K562 (cell line): ENCODE measurements at regions not wholly inside any gene's neighbourhood (a gene's known extent, or its start where the extent isn't known, plus 50 kb on each side); places are given as distances from the start of the nearest gene placed in this dataset.

Experiments
- ATAC-seq: fragments of 200-7000 bp; cut with Tn5 transposase; 3 replicates; pipeline ENCODE4 v1.9.1; 2020; ENCODE audit warnings: moderate library complexity
- BruUV-seq: library from RNA; stranded (reverse); fragments of 400-500 nt; replicated peaks from 2 replicates; lab custom pipeline; 2021; lab: Mats Ljungman, UMichigan
- CTCF ChIA-PET: fragments of 300-600 bp; formaldehyde crosslinking; extraction: SDS; loops from one replicate; lab custom pipeline; 2021; ENCODE audit warnings: low intra/inter-chr PET ratio; lab: Yijun Ruan, JAX
- POLR2A ChIA-PET: fragments of 300-600, 350-650 bp; sonication (Branson Sonifier 250); formaldehyde crosslinking; extraction: SDS; loops from one replicate; lab custom pipeline; 2021; ENCODE audit warnings: antibody characterized with exemption, inconsistent platforms; lab: Yijun Ruan, JAX
- DNase-seq, 4 experiments: peaks; one replicate each; pipeline versions ENCODE4 v3.0.0 to v3.0.0-alpha.2; 2011 to 2018; ENCODE audit warnings: low spot score in 3 of 4, mixed read lengths in 3 of 4; ENCODE audit errors: extremely low read depth in 1 of 4
- FAIRE-seq: peaks from 2 replicates; lab custom pipeline; 2011; peaks lifted over from hg19 to GRCh38; lab: Jason Lieb, UNC
- H2AFZ ChIP-seq: 2 replicates; pipeline ENCODE4 v1.6.0; 2011; ENCODE audit warnings: low read depth, low read length, control low read depth, inconsistent platforms
- H3K27ac ChIP-seq: fragments of 200-600 bp; 3 replicates; pipeline ENCODE4 v1.8.0; 2011; ENCODE audit warnings: low read depth, mild to moderate bottlenecking, control low read depth, inconsistent platforms, low read length, moderate library complexity, mixed read lengths; ENCODE audit errors: extremely low read depth
- H3K27me3 ChIP-seq, 2 experiments: fragments of 300-600 bp in 1 of 2; 2 replicates in 1 of 2; 3 replicates in 1 of 2; pipeline versions ENCODE4 v1.6.0 to v1.8.0; 2011; ENCODE audit warnings: inconsistent platforms in 2 of 2, low read length in 2 of 2, mild to moderate bottlenecking in 1 of 2, mixed read lengths in 1 of 2, moderate library complexity in 1 of 2; ENCODE audit not compliant: control insufficient read depth in 2 of 2, insufficient read depth in 2 of 2
- H3K36me3 ChIP-seq: fragments of 300-600 bp; 3 replicates; pipeline ENCODE4 v1.8.0; 2011; ENCODE audit warnings: mild to moderate bottlenecking, low read length, inconsistent platforms; ENCODE audit not compliant: control insufficient read depth, insufficient read depth
- H3K4me1 ChIP-seq, 2 experiments: fragments of 200-600 bp in 1 of 2; replicated peaks in 1 of 2; 2 replicates in 1 of 2; 3 replicates in 1 of 2; pipeline versions ENCODE4 v1.5.1 to v1.8.0; 2011; ENCODE audit warnings: inconsistent platforms in 2 of 2, low read length in 2 of 2, mild to moderate bottlenecking in 1 of 2, mixed read lengths in 1 of 2, moderate library complexity in 1 of 2; ENCODE audit not compliant: control insufficient read depth in 2 of 2, insufficient read depth in 2 of 2
- H3K4me2 ChIP-seq: 2 replicates; pipeline ENCODE4 v1.6.1; 2011; ENCODE audit warnings: low read length, control low read depth, inconsistent platforms, mixed read lengths; ENCODE audit not compliant: insufficient read depth
- H3K4me3 ChIP-seq: fragments of 200-600 bp; sonication (generic), shearing (Covaris generic); 2 replicates; pipeline ENCODE4 v1.5.1; 2016; ENCODE audit warnings: control low read depth, inconsistent platforms
- H3K79me2 ChIP-seq: fragments of 200-600 bp; 3 replicates; pipeline ENCODE4 v1.8.0; 2011; ENCODE audit warnings: low read length, inconsistent platforms; ENCODE audit not compliant: control insufficient read depth, insufficient read depth
- H3K9ac ChIP-seq, 2 experiments: 2 replicates each; pipeline versions ENCODE4 v1.6.0 to v1.6.1; 2011; ENCODE audit warnings: low read depth in 2 of 2, low read length in 2 of 2, control low read depth in 1 of 2, inconsistent platforms in 1 of 2, mild to moderate bottlenecking in 1 of 2, mixed read lengths in 1 of 2; ENCODE audit not compliant: insufficient read depth in 1 of 2
- H3K9me1 ChIP-seq: one replicate; pipeline ENCODE4 v1.6.0; 2011; ENCODE audit warnings: inconsistent platforms, mild to moderate bottlenecking, low read length, moderate library complexity; ENCODE audit not compliant: control insufficient read depth, insufficient read depth
- H3K9me3 ChIP-seq: replicated peaks from 2 replicates; pipeline ENCODE4 v1.5.1; 2011; ENCODE audit warnings: low read depth, low read length, inconsistent platforms; ENCODE audit not compliant: control insufficient read depth, insufficient read depth
- H4K20me1 ChIP-seq: replicated peaks from 2 replicates; pipeline ENCODE4 v1.6.1; 2011; ENCODE audit warnings: low read length, inconsistent platforms, mixed read lengths; ENCODE audit not compliant: control insufficient read depth, insufficient read depth
- CBX5 ChIP-seq: IDR thresholded peaks from 2 replicates; pipeline ENCODE4 v1.6.1; 2014; ENCODE audit warnings: low read depth, borderline replicate concordance
- HDAC3 ChIP-seq: fragments of 450-650 bp; IDR thresholded peaks from 2 replicates; pipeline ENCODE4 v1.6.1; 2018; ENCODE audit warnings: borderline replicate concordance, mild to moderate bottlenecking, moderate library complexity; ENCODE audit not compliant: partially characterized antibody
- HDGF ChIP-seq: fragments of 450-650 bp; IDR thresholded peaks from 2 replicates; pipeline ENCODE4 v1.6.1; 2016
- MEF2A ChIP-seq: IDR thresholded peaks from 2 replicates; pipeline ENCODE4 v1.6.1; 2011; ENCODE audit warnings: low read depth, mild to moderate bottlenecking, low read length, moderate library complexity; ENCODE audit not compliant: control insufficient read depth
- SAP30 ChIP-seq: fragments of 200-600 bp; sonication (generic); IDR thresholded peaks from 2 replicates; pipeline ENCODE4 v1.6.1; 2012; ENCODE audit warnings: borderline replicate concordance, low read depth, mild to moderate bottlenecking, moderate library complexity, low read length, control low read depth, inconsistent platforms; ENCODE audit not compliant: insufficient read depth, poor library complexity, severe bottlenecking
- SRF ChIP-seq, 2 experiments: fragments of 250-450, 450-650 bp in 1 of 2; sonication (Bioruptor Pico) in 1 of 2; sonication (generic) in 1 of 2; formaldehyde crosslinking; IDR thresholded peaks; 2 replicates each; pipeline versions ENCODE4 v1.5.0 to v1.5.1; 2020 to 2022; ENCODE audit warnings: mild to moderate bottlenecking in 1 of 2, missing genetic modification reagents in 1 of 2
- ZNF655 ChIP-seq: fragments of 250-450 bp; sonication (Bioruptor Pico); IDR thresholded peaks from 2 replicates; pipeline ENCODE4 v1.5.0; 2021
- ZNF76 ChIP-seq: fragments of 250-450 bp; sonication (Bioruptor Pico); IDR thresholded peaks from 2 replicates; pipeline ENCODE4 v1.4.0; 2020; ENCODE audit warnings: mild to moderate bottlenecking, moderate library complexity, borderline replicate concordance
- ZNF785 ChIP-seq: fragments of 250-450 bp; sonication (Bioruptor Pico); IDR thresholded peaks from 2 replicates; pipeline ENCODE4 v1.4.0; 2020; ENCODE audit warnings: mild to moderate bottlenecking
- WGBS: fragments of 100-300 bp; shearing (Covaris generic); methylation state at CpG from one replicate; pipeline ENCODE4 v1.1.6; 2016; ENCODE audit warnings: low coverage, mixed read lengths; ENCODE audit not compliant: insufficient coverage; ENCODE audit errors: missing lambda C conversion rate; 5-methylcytosine and 5-hydroxymethylcytosine counted together
- in situ Hi-C: fragments of 300-500 bp; cut with MboI; formaldehyde crosslinking; loops from 4 replicates; pipeline ENCODE4 v1.15.0; 2018; ENCODE audit warnings: inconsistent platforms, mixed read lengths
- intact Hi-C: fragments of 100-400 bp; cut with micrococcal nuclease; formaldehyde crosslinking; loops from 2 replicates; pipeline ENCODE4 v1.14.2; 2022

GRCh38 chr3:71881732-71882131 is 96.8 kb upstream of the PROK2 start (continued):
- no peak for TF ChIP-seq ZNF655 (CRISPR knock-in tag)

DNA sequence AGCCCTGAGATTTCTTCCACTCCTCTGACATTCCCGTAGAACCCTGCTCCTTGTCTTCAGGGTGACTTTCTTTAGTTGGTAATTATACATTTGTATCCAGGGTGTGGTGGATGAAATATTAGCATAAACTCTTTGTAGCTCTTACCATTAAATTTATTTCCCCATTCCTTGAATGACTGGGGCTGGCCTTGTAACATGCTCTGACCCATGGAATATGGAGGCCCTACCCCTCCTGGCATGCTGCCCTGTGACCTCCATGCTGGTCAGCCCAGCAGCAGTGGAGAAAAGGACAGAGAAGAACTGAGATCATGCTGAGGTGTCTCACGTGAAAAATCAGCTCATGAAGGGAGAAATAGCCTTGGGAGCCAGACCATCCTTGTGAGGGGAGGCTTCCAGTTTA is 96.1 kb upstream of the PROK2 start:
- no peak for FAIRE-seq
- intact Hi-C loops (no loop called here), in situ Hi-C loops (no loop called here)
- Histone ChIP-seq H3K9ac (no peak overlapping the region), H3K4me2 (no peak overlapping the region), H3K36me3 (no peaks in the 10 kb centered on the region), H3K27me3 (peaks cover 0 to 2% of the 10 kb centered on the region in 2 experiments; a peak in 2 of 5 replicates), H3K79me2 (no peaks in the 10 kb centered on the region), H3K27ac (no peak overlapping the region), H2AFZ (no peak overlapping the region), H4K20me1 (no peaks in the 10 kb centered on the region), H3K4me3 (no peak overlapping the region), H3K9me1 (no peaks in the 10 kb centered on the region), H3K4me1 (no peaks in the 10 kb centered on the region), H3K9me3 (no peaks in the 10 kb centered on the region)
- ChIA-PET CTCF (no interaction called here), POLR2A (interaction anchor here (0.6 to 1.0 kb wide), 2 partner anchors 9 to 10 kb away, joined by 3 read pairs; no protein-coding TSS in a partner anchor)
- WGBS, result 6% methylated on average over 2 of the region's 2 CpGs
- BruUV-seq, result no TSS peak
- TF ChIP-seq SRF (CRISPR knock-in tag; IDR thresholded peaks at IDR 0.05), result no peak
- no peak for TF ChIP-seq HDGF
- no peak for TF ChIP-seq SAP30
- TF ChIP-seq CBX5, result no peak
- no peak for TF ChIP-seq HDAC3
- TF ChIP-seq MEF2A, result no peak
- TF ChIP-seq ZNF785 (CRISPR knock-in tag), result no peak
- TF ChIP-seq ZNF76 (CRISPR knock-in tag), result no peak
- no peak for DNase-seq
- no peak for ATAC-seq
